SU-DHL-6 (cell line): ENCODE measurements at regions not wholly inside any gene's neighbourhood (a gene's known extent, or its start where the extent isn't known, plus 50 kb on each side); places are given as distances from the start of the nearest gene placed in this dataset.

Source experiments
- H2AFZ ChIP-seq: fragments of 200-600 bp; sonication (generic); 2 replicates; pipeline ENCODE4 v1.6.1; 2014; ENCODE audit warnings: low read depth, mild to moderate bottlenecking, moderate library complexity, mixed read lengths, antibody characterized with exemption, low read length; ENCODE audit not compliant: severe bottlenecking
- H3F3A ChIP-seq: fragments of 200-600 bp; shearing (Covaris generic); 2 replicates; pipeline ENCODE4 v1.6.0; 2016; ENCODE audit warnings: antibody characterized with exemption, mild to moderate bottlenecking; ENCODE audit not compliant: insufficient read depth
- H3K27ac ChIP-seq: fragments of 200-600 bp; sonication (generic); 2 replicates; pipeline ENCODE4 v1.5.1; 2016; ENCODE audit warnings: low read depth, mild to moderate bottlenecking, low read length, moderate library complexity, mixed read lengths
- H3K27me3 ChIP-seq: fragments of 200-600 bp; sonication (generic), shearing (Covaris generic); 2 replicates; pipeline ENCODE4 v1.6.0; 2014; ENCODE audit warnings: mild to moderate bottlenecking, low read length
- H3K36me3 ChIP-seq: fragments of 200-600 bp; sonication (generic); 2 replicates; pipeline ENCODE4 v1.6.1; 2014; ENCODE audit warnings: mild to moderate bottlenecking, low read length, mixed read lengths
- H3K4me2 ChIP-seq: fragments of 300-600, 200-600 bp; shearing (Covaris generic), sonication (generic); 2 replicates; pipeline ENCODE4 v1.6.0; 2014; ENCODE audit warnings: low read length, low read depth, mild to moderate bottlenecking; ENCODE audit not compliant: poor library complexity, severe bottlenecking
- H3K4me3 ChIP-seq: fragments of 200-600 bp; sonication (generic); 2 replicates; pipeline ENCODE4 v1.5.1; 2014; ENCODE audit warnings: antibody characterized with exemption, low read length, mild to moderate bottlenecking, mixed read lengths; ENCODE audit not compliant: insufficient read depth, poor library complexity, severe bottlenecking
- H3K79me2 ChIP-seq: fragments of 200-600 bp; sonication (generic); 2 replicates; pipeline ENCODE4 v1.6.1; 2014; ENCODE audit warnings: mild to moderate bottlenecking, low read length, moderate library complexity; ENCODE audit not compliant: insufficient read depth
- H3K9ac ChIP-seq: fragments of 200-600 bp; sonication (generic); 2 replicates; pipeline ENCODE4 v1.7.0; 2014; ENCODE audit warnings: mild to moderate bottlenecking, low read length
- H3K9me2 ChIP-seq: fragments of 200-600 bp; sonication (generic); replicated peaks from 2 replicates; pipeline ENCODE4 v1.6.1; 2014; ENCODE audit warnings: low read length; ENCODE audit not compliant: insufficient read depth
- H3K9me3 ChIP-seq: fragments of 200-600 bp; sonication (generic); 2 replicates; pipeline ENCODE4 v1.6.1; 2014; ENCODE audit warnings: low read length, mixed read lengths; ENCODE audit not compliant: insufficient read depth
- H4K20me1 ChIP-seq: fragments of 200-600 bp; sonication (generic); 2 replicates; pipeline ENCODE4 v1.6.1; 2014; ENCODE audit warnings: low read depth, mild to moderate bottlenecking, antibody characterized with exemption, low read length, moderate library complexity, mixed read lengths
- EZH2phosphoT487 ChIP-seq: fragments of 200-600 bp; sonication (generic), shearing (Covaris generic); conservative IDR thresholded peaks from 2 replicates; pipeline ENCODE4 v1.6.1; 2018; ENCODE audit warnings: mild to moderate bottlenecking, antibody characterized with exemption, low read length, moderate library complexity, mixed read lengths
- TF ChIP-seq, protein P1 (sequence below): fragments of 200-600 bp; sonication (generic); IDR thresholded peaks from one replicate; pipeline ENCODE4 v1.5.1; 2017; ENCODE audit warnings: antibody characterized with exemption, mild to moderate bottlenecking, low read length, moderate library complexity; ENCODE audit not compliant: insufficient read depth, poor library complexity, severe bottlenecking

DNA sequence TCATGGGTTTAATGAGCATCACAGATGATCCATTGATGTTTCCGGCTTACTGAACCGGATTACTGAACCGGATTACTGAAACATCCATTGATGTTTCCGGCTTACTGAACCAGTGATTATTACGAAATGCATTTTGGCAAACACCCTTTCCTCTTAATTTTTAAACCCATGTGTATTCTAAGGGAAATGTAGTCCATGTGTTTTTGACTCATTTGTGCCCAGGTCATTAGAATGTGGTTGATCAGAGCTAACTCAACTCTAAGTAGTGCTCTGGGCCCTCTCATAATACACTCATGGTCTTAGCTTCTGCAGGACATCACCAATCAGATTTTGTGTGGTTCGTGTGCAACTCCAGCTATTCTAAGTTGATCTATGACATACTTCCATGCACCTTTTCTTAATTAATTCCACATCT is 141.6 kb downstream of the SPATA18 start:
- Histone ChIP-seq H4K20me1 (no peaks in the 10 kb centered on the region), H3K4me3 (no peak overlapping the region), H3K9me3 (no peaks in the 10 kb centered on the region), H3K9me2 (no peaks in the 10 kb centered on the region), H3K4me2 (no peak overlapping the region), H3K27ac (no peak overlapping the region), H3K9ac (no peak overlapping the region), H2AFZ (no peak overlapping the region), H3K36me3 (no peaks in the 10 kb centered on the region), H3F3A (no peaks in the 10 kb centered on the region), H3K27me3 (no peaks in the 10 kb centered on the region), H3K79me2 (no peaks in the 10 kb centered on the region)
- no peak for TF ChIP-seq EZH2phosphoT487
- TF ChIP-seq, protein P1, sequence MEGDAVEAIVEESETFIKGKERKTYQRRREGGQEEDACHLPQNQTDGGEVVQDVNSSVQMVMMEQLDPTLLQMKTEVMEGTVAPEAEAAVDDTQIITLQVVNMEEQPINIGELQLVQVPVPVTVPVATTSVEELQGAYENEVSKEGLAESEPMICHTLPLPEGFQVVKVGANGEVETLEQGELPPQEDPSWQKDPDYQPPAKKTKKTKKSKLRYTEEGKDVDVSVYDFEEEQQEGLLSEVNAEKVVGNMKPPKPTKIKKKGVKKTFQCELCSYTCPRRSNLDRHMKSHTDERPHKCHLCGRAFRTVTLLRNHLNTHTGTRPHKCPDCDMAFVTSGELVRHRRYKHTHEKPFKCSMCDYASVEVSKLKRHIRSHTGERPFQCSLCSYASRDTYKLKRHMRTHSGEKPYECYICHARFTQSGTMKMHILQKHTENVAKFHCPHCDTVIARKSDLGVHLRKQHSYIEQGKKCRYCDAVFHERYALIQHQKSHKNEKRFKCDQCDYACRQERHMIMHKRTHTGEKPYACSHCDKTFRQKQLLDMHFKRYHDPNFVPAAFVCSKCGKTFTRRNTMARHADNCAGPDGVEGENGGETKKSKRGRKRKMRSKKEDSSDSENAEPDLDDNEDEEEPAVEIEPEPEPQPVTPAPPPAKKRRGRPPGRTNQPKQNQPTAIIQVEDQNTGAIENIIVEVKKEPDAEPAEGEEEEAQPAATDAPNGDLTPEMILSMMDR: no peak

DNA sequence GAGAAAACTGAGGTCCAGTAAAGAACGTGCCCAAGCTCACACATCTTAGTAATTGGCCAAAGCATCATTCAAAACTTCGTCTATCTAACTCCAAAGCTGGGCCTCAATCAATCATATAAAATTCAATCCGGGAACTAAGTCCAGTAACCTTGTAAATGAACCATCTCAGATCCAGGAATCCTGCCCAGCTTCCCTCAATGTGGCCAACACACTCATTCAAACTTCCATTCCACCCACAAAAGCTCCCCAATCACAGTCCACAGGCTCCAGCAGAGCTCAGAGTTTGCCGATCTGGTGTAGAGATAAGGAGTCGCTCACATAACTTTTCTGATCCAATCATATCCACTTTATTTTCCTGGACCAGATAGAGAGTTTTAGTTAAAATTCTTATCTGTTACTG is 144.8 kb downstream of the SPATA18 start:
- no peaks in the 10 kb centered on the region for H3F3A ChIP-seq
- no peak overlapping the region for H3K4me3 ChIP-seq
- no peak overlapping the region for H3K4me2 ChIP-seq
- no peaks in the 10 kb centered on the region for H3K9me3 ChIP-seq
- H3K79me2 ChIP-seq: no peaks in the 10 kb centered on the region
- no peak for TF ChIP-seq EZH2phosphoT487
- TF ChIP-seq, protein P1: no peak
- H3K27ac ChIP-seq: no peak overlapping the region
- no peaks in the 10 kb centered on the region for H3K36me3 ChIP-seq
- H3K9me2 ChIP-seq: no peaks in the 10 kb centered on the region
- H3K27me3 ChIP-seq: no peaks in the 10 kb centered on the region
- no peaks in the 10 kb centered on the region for H4K20me1 ChIP-seq
- H2AFZ ChIP-seq: no peak overlapping the region
- no peak overlapping the region for H3K9ac ChIP-seq

DNA sequence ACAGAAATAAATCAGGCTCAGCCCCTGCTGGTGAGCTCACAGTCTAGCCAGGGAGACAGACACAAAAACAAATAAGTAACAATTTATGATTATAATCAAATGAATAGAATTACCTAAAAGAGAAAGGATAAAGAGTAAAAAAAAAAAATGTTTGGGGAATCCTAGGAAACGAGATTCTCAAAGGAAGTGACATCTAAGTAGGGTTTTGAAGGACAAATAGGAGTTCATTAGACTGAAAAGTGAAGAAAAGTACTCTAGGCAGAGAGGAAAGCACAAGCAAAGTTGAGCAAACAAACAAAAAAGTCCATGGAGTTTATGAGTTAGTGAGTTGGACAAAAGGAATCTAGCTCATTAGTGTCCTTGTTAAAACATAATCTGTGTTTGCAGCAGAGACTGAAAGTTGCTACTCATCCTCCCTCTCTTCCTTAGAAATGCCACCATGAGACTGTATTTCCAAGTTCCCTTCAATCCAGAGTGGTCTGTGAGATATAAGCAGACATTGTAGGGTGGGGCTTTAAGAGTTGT is 145.6 kb downstream of the SPATA18 start:
- Histone ChIP-seq H3K9me3 (no peaks in the 10 kb centered on the region), H3K4me2 (no peak overlapping the region), H2AFZ (no peak overlapping the region), H4K20me1 (no peaks in the 10 kb centered on the region), H3K4me3 (no peak overlapping the region), H3K9me2 (no peaks in the 10 kb centered on the region), H3K36me3 (no peaks in the 10 kb centered on the region), H3K27ac (no peak overlapping the region), H3K79me2 (no peaks in the 10 kb centered on the region), H3K27me3 (no peaks in the 10 kb centered on the region), H3K9ac (no peak overlapping the region), H3F3A (no peaks in the 10 kb centered on the region)
- TF ChIP-seq EZH2phosphoT487: no peak
- TF ChIP-seq, protein P1: no peak
